GM23338 (cell line): ENCODE measurements at regions not wholly inside any gene's neighbourhood (a gene's known extent, or its start where the extent isn't known, plus 50 kb on each side); places are given as distances from the start of the nearest gene placed in this dataset.

Experiments used
- ATAC-seq: fragments of 200-7000 bp; cut with Tn5 transposase; 3 replicates; pipeline ENCODE4 v1.9.1; 2020
- DNase-seq: peaks from one replicate; pipeline ENCODE4 v3.0.0-alpha.2; 2015; ENCODE audit warnings: low spot score
- H2AFZ ChIP-seq: fragments of 200-600 bp; sonication (generic); 2 replicates; pipeline ENCODE4 v1.8.0; 2016; ENCODE audit warnings: antibody characterized with exemption, mild to moderate bottlenecking, moderate library complexity
- H3F3A ChIP-seq: fragments of 200-600 bp; sonication (generic); replicated peaks from 2 replicates; pipeline ENCODE4 v1.8.0; 2017; ENCODE audit warnings: antibody characterized with exemption, mixed run types, low read depth
- H3K27ac ChIP-seq: fragments of 200-600 bp; sonication (generic); 2 replicates; pipeline ENCODE4 v1.6.1; 2016; ENCODE audit warnings: low read depth
- H3K27me3 ChIP-seq: fragments of 200-600 bp; sonication (generic); 2 replicates; pipeline ENCODE4 v1.8.0; 2016; ENCODE audit warnings: mild to moderate bottlenecking, mixed run types, moderate library complexity; ENCODE audit not compliant: insufficient read depth
- H3K36me3 ChIP-seq: fragments of 200-600 bp; sonication (generic); 2 replicates; pipeline ENCODE4 v1.8.0; 2016; ENCODE audit warnings: mild to moderate bottlenecking; ENCODE audit not compliant: insufficient read depth
- H3K4me1 ChIP-seq: fragments of 200-600 bp; sonication (generic); 2 replicates; pipeline ENCODE4 v1.8.0; 2016; ENCODE audit warnings: mild to moderate bottlenecking, moderate library complexity; ENCODE audit not compliant: insufficient read depth
- H3K4me2 ChIP-seq: fragments of 200-600 bp; sonication (generic); 2 replicates; pipeline ENCODE4 v1.7.1; 2017; ENCODE audit warnings: mixed run types
- H3K4me3 ChIP-seq: fragments of 200-600 bp; sonication (generic); 2 replicates; pipeline ENCODE4 v1.6.1; 2016; ENCODE audit warnings: mixed run types
- H3K79me2 ChIP-seq: fragments of 200-600 bp; sonication (generic); replicated peaks from 2 replicates; pipeline ENCODE4 v1.8.0; 2017; ENCODE audit warnings: mild to moderate bottlenecking; ENCODE audit not compliant: insufficient read depth
- H3K9me2 ChIP-seq: fragments of 200-600 bp; sonication (generic); 2 replicates; pipeline ENCODE4 v1.8.0; 2017; ENCODE audit not compliant: insufficient read depth
- H4K20me1 ChIP-seq: fragments of 200-600 bp; sonication (generic); replicated peaks from 2 replicates; pipeline ENCODE4 v1.8.0; 2017; ENCODE audit warnings: mild to moderate bottlenecking; ENCODE audit not compliant: insufficient read depth
- H3K27ac Mint-ChIP-seq: 2 replicates; pipeline ENCODE4 v1.8.0; 2020; ENCODE audit warnings: inconsistent platforms, mild to moderate bottlenecking, moderate library complexity, mixed read lengths
- H3K27me3 Mint-ChIP-seq: 3 replicates; pipeline ENCODE4 v1.8.0; 2022; ENCODE audit warnings: low read depth, mild to moderate bottlenecking, moderate library complexity, mixed read lengths, inconsistent platforms; ENCODE audit not compliant: insufficient read depth, poor library complexity
- H3K36me3 Mint-ChIP-seq: 3 replicates; pipeline ENCODE4 v1.8.0; 2021; ENCODE audit warnings: low read depth, mild to moderate bottlenecking, inconsistent platforms, moderate library complexity, mixed read lengths
- H3K4me1 Mint-ChIP-seq: 3 replicates; pipeline ENCODE4 v1.8.0; 2020; ENCODE audit warnings: mild to moderate bottlenecking, inconsistent platforms, mixed read lengths
- H3K4me3 Mint-ChIP-seq: 3 replicates; pipeline ENCODE4 v1.8.0; 2021; ENCODE audit warnings: moderate library complexity, mild to moderate bottlenecking, inconsistent platforms, mixed read lengths
- H3K9me3 Mint-ChIP-seq: 3 replicates; pipeline ENCODE4 v1.8.0; 2020; ENCODE audit warnings: moderate library complexity, mild to moderate bottlenecking, inconsistent platforms, mixed read lengths
- CREB1 ChIP-seq: fragments of 250-450 bp; sonication (Bioruptor Pico); IDR thresholded peaks from 2 replicates; pipeline ENCODE4 v1.5.0; 2020; ENCODE audit warnings: low read depth, mild to moderate bottlenecking, moderate library complexity
- EZH2 ChIP-seq: fragments of 200-600 bp; sonication (generic); IDR thresholded peaks from one replicate; pipeline ENCODE4 v1.8.0; 2017; ENCODE audit warnings: antibody characterized with exemption, mild to moderate bottlenecking, low read depth; ENCODE audit not compliant: unreplicated experiment
- EZH2phosphoT487 ChIP-seq: fragments of 200-600 bp; sonication (generic); IDR thresholded peaks from one replicate; pipeline ENCODE4 v1.8.1; 2018; ENCODE audit warnings: antibody characterized with exemption; ENCODE audit not compliant: unreplicated experiment
- NANOG ChIP-seq: IDR thresholded peaks from 2 replicates; pipeline ENCODE4 v1.6.1; 2016; ENCODE audit warnings: antibody characterized with exemption, borderline replicate concordance
- POLR2AphosphoS5 ChIP-seq: IDR thresholded peaks from 2 replicates; pipeline ENCODE4 v1.6.1; 2016; ENCODE audit warnings: antibody characterized with exemption, low read depth
- REST ChIP-seq: IDR thresholded peaks from one replicate; pipeline ENCODE4 v1.6.1; 2018; ENCODE audit warnings: antibody characterized with exemption; ENCODE audit not compliant: unreplicated experiment
- ZNF462 ChIP-seq: fragments of 250-450 bp; sonication (Bioruptor Pico); IDR thresholded peaks from 2 replicates; pipeline ENCODE4 v1.5.0; 2020; ENCODE audit warnings: mild to moderate bottlenecking, moderate library complexity
- TF ChIP-seq, protein P1 (sequence below), 2 experiments: fragments of 200-600 bp in 1 of 2; sonication (generic) in 1 of 2; conservative IDR thresholded peaks; 2 replicates each; pipeline versions ENCODE4 v1.5.1 to v1.6.1; 2016 to 2017; ENCODE audit warnings: antibody characterized with exemption in 2 of 2, low read depth in 2 of 2, mild to moderate bottlenecking in 2 of 2, moderate library complexity in 1 of 2
- TF ChIP-seq, protein P2 (sequence below): IDR thresholded peaks from 2 replicates; pipeline ENCODE4 v1.6.1; 2016; ENCODE audit warnings: antibody characterized with exemption

- no peak for TF ChIP-seq REST
- TF ChIP-seq EZH2phosphoT487: no peak
- TF ChIP-seq, protein P1, sequence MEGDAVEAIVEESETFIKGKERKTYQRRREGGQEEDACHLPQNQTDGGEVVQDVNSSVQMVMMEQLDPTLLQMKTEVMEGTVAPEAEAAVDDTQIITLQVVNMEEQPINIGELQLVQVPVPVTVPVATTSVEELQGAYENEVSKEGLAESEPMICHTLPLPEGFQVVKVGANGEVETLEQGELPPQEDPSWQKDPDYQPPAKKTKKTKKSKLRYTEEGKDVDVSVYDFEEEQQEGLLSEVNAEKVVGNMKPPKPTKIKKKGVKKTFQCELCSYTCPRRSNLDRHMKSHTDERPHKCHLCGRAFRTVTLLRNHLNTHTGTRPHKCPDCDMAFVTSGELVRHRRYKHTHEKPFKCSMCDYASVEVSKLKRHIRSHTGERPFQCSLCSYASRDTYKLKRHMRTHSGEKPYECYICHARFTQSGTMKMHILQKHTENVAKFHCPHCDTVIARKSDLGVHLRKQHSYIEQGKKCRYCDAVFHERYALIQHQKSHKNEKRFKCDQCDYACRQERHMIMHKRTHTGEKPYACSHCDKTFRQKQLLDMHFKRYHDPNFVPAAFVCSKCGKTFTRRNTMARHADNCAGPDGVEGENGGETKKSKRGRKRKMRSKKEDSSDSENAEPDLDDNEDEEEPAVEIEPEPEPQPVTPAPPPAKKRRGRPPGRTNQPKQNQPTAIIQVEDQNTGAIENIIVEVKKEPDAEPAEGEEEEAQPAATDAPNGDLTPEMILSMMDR (conservative IDR thresholded peaks at IDR 0.05; ENCODE audit: low read depth in 2 of 2): no peak
- TF ChIP-seq, protein P2, sequence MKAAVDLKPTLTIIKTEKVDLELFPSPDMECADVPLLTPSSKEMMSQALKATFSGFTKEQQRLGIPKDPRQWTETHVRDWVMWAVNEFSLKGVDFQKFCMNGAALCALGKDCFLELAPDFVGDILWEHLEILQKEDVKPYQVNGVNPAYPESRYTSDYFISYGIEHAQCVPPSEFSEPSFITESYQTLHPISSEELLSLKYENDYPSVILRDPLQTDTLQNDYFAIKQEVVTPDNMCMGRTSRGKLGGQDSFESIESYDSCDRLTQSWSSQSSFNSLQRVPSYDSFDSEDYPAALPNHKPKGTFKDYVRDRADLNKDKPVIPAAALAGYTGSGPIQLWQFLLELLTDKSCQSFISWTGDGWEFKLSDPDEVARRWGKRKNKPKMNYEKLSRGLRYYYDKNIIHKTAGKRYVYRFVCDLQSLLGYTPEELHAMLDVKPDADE: no peak
Measured at GRCh38 chr7:114104035-114104434, 185.2 kb upstream of the PPP1R3A start (continued).

GRCh38 chr7:114102996-114103395 lies 184.2 kb upstream of the PPP1R3A start:
- Histone ChIP-seq H3K27me3 (no peaks in the 10 kb centered on the region), H3K79me2 (no peaks in the 10 kb centered on the region), H3K36me3 (no peaks in the 10 kb centered on the region), H3K9me2 (no peaks in the 10 kb centered on the region), H3K27ac (no peak overlapping the region), H3K4me2 (no peak overlapping the region), H2AFZ (no peak overlapping the region), H4K20me1 (no peaks in the 10 kb centered on the region), H3F3A (no peaks in the 10 kb centered on the region), H3K4me3 (no peak overlapping the region), H3K4me1 (peaks cover 10% of the 10 kb centered on the region; the same call in 1 of the 2 replicates)
- ATAC-seq (no peak), DNase-seq (no peak)
- Mint-ChIP-seq H3K4me3 (no peak overlapping the region), H3K36me3 (no peaks in the 10 kb centered on the region), H3K9me3 (no peaks in the 10 kb centered on the region), H3K27ac (no peak overlapping the region), H3K4me1 (peaks cover 4% of the 10 kb centered on the region; the same call in 1 of the 3 replicates), H3K27me3 (no peaks in the 10 kb centered on the region)
- TF ChIP-seq EZH2phosphoT487: no peak
- TF ChIP-seq CREB1 (CRISPR knock-in tag): no peak
- no peak for TF ChIP-seq EZH2
- no peak for TF ChIP-seq POLR2AphosphoS5
- TF ChIP-seq, protein P1 (conservative IDR thresholded peaks at IDR 0.05; ENCODE audit: low read depth in 2 of 2): no peak
- TF ChIP-seq ZNF462 (CRISPR knock-in tag): no peak
- no peak for TF ChIP-seq NANOG
